NCI-H526 treated with DMSO at 0.1 percent for 48 hours (cell line): ENCODE measurements at regions not wholly inside any gene's neighbourhood (a gene's known extent, or its start where the extent isn't known, plus 50 kb on each side); places are given as distances from the start of the nearest gene placed in this dataset.

ENCODE experiments used
- DNase-seq: peaks from one replicate; lab custom pipeline; 2025; lab: John Stamatoyannopoulos, UW

- DNase-seq: no peak
Observed at GRCh38 chr2:239514754-239515530, 114.1 kb upstream of the HDAC4 start.

GRCh38 chr2:239512054-239512453, 111.2 kb upstream of the HDAC4 start:
- no peak for DNase-seq

GRCh38 chr2:239509373-239510143, 108.7 kb upstream of the HDAC4 start:
- no peak for DNase-seq

- no peak for DNase-seq
Observed at GRCh38 chr2:239508261-239508660, 107.4 kb upstream of the HDAC4 start.

GRCh38 chr2:239507576-239508258, 106.9 kb upstream of the HDAC4 start:
- no peak for DNase-seq

GRCh38 chr2:239506961-239507360, 106.1 kb upstream of the HDAC4 start:
- no peak for DNase-seq

- no peak for DNase-seq
Observed at GRCh38 chr2:239506101-239506857, 105.5 kb upstream of the HDAC4 start.

- DNase-seq: no peak
Observed at GRCh38 chr2:239504643-239505235, 103.9 kb upstream of the HDAC4 start.

GRCh38 chr2:239502430-239503186, 101.8 kb upstream of the HDAC4 start:
- no peak for DNase-seq

GRCh38 chr2:239500574-239501550, 100.0 kb upstream of the HDAC4 start:
- DNase-seq: no peak

GRCh38 chr2:239499726-239500573, 99.1 kb upstream of the HDAC4 start:
- DNase-seq: no peak

- no peak for DNase-seq
Observed at GRCh38 chr2:239498981-239499634, 98.3 kb upstream of the HDAC4 start.

- DNase-seq: no peak
Observed at GRCh38 chr2:239498576-239498975, 97.8 kb upstream of the HDAC4 start.

- DNase-seq: no peak
Observed at GRCh38 chr2:239496700-239497099, 95.9 kb upstream of the HDAC4 start.

- DNase-seq: no peak
Observed at GRCh38 chr2:239495791-239496233, 95.0 kb upstream of the HDAC4 start.

GRCh38 chr2:239495175-239495574, 94.4 kb upstream of the HDAC4 start:
- DNase-seq: no peak

GRCh38 chr2:239494578-239494977, 93.8 kb upstream of the HDAC4 start:
- DNase-seq: no peak

- DNase-seq: no peak
Observed at GRCh38 chr2:239489481-239489880, 88.7 kb upstream of the HDAC4 start.
